ENCODE measurements at regions not wholly inside any gene's neighbourhood (a gene's known extent, or its start where the extent isn't known, plus 50 kb on each side); places are given as distances from the start of the nearest gene placed in this dataset.

- TF ChIP-seq CTCF (IDR thresholded peaks at IDR 0.05) (no peak), POLR2AphosphoS5 (IDR thresholded peaks at IDR 0.05; ENCODE audit: insufficient read depth in 1 of 2, low read depth in 1 of 2) (no peak), POLR2A (IDR thresholded peaks at IDR 0.05) (no peak)
These were observed 277.5 kb upstream of the AGTR1 start for GRCh38 chr3:148420242-148420641.
